ENCODE measurements at regions not wholly inside any gene's neighbourhood (a gene's known extent, or its start where the extent isn't known, plus 50 kb on each side); places are given as distances from the start of the nearest gene placed in this dataset.

DNA sequence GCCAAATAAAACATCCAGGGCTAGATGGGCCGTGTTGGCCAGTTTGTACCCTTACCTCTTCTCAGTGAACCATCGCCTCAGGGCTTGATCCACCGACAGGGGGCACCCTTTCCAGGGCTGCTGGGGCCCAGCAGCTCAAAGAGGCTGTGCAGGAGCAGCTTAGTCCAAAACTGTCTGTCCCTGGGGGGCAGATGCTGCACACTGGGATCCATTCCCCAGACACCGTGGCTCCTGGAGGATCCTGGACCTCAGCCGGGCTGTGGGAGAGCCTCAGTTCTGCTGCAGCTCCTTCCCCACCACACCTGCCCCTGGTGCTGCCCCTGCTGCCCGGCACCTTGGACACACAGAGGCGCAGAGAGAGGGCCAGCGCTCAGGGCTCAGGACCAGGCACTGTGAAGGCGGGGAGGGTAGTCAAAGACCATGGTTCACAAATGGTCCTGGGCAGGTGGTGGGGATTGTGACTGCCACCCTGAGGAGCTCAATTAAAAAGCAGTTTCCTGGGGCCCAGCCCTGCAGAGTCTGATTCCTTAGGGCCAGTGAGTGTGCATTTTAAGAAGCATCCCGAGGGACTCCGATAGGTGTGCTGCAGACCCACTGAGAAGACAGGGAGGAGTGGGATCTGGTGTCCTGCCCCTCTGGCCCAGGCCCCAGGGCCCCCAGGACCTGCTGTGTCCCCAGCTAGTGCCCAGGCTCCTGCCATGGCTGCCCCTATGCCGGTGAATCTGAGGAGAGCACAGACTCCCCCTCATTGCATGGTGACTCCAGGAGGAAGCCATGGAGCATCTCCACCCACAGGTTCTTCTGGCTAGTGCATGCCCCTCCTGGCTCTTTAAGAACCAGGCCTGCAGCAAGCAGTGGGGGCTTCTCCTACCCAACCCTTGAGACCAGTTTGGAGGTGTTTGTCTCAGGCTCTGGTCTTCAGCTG, 86.5 kb upstream of the PRR20G start:
- DNase-seq (ENCODE audit: low read depth) = no peak

GRCh38 chr3:127373441-127374085, 85.7 kb upstream of the PRR20G start:
- no peak for DNase-seq (ENCODE audit: low read depth)

DNA sequence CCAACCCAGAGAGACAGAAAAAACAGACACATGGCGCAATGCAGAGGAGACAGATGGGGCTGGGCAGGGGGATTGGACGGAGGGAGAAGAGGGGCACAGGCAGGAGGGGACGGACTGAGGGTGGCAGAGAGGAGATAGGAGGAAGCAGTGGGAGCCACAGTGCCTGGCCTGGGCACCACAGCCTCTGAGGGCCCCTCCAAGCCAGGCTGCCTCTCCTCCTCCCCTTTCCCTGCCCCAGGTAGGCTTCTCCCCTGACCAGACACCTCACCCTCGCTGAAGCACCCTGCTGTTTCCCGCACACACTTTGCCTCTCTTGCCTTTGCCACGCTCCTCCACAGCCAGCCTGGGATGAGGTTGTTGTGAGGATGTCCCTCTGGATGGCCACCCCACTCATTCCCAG, 84.0 kb upstream of the PRR20G start:
- DNase-seq (ENCODE audit: low read depth) = no peak

DNA sequence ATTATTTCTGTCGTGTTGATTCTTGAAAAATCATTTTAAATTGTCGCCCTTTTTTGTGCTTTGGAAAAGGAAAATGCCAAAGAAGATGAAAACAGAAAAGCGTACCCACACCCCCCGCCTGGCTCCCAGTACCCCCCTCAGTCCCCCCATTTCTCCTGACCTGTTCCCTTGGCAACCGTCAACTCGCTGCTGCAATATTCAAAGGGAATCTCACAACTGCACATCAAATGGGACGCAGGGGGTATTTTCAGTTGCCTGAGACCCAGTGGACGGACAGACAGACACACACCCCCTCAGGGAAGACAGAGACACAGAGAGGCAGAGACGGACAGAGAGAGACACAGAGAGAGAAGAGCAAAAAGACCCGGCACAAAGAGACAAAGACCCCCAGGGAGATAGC, 83.5 kb upstream of the PRR20G start:
- DNase-seq (ENCODE audit: low read depth) = no peak

- no peak for DNase-seq (ENCODE audit: low read depth)
Measured at GRCh38 chr3:127370906-127371305, 83.1 kb upstream of the PRR20G start.

GRCh38 chr3:127369356-127369935, 81.6 kb upstream of the PRR20G start:
- no peak for DNase-seq (ENCODE audit: low read depth)

GRCh38 chr3:127368186-127369032, 80.6 kb upstream of the PRR20G start:
- no peak for DNase-seq (ENCODE audit: low read depth)

GRCh38 chr3:127367593-127367992, 79.7 kb upstream of the PRR20G start:
- no peak for DNase-seq (ENCODE audit: low read depth)

DNA sequence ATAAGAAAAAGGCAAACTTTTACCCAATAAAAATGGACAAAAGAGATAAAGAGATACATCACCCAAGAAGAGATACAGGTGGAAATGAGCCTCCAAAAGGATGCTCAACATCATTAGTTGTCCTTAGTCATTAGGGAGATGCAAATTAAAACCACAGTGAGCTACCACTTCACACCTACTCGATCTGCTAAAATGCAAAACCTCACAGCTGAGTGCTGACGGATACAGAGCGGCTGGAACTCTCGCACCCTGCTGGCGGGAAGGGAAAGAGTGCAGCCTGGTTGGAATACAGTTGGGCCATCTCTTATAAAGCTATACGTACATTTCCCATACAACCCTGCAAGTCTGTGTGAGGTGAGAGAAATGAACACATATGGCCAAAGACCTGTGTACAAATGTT, 78.5 kb upstream of the PRR20G start:
- DNase-seq (ENCODE audit: low read depth) = no peak

GRCh38 chr3:127365163-127365798, 77.4 kb upstream of the PRR20G start:
- DNase-seq (ENCODE audit: low read depth) = no peak

- no peak for DNase-seq (ENCODE audit: low read depth)
Measured at GRCh38 chr3:127363891-127364290, 76.0 kb upstream of the PRR20G start.

GRCh38 chr3:127363171-127363570, 75.3 kb upstream of the PRR20G start:
- DNase-seq (ENCODE audit: low read depth) = no peak

GRCh38 chr3:127360647-127361046, 72.8 kb upstream of the PRR20G start:
- DNase-seq (ENCODE audit: low read depth) = no peak

- no peak for DNase-seq (ENCODE audit: low read depth)
Measured at GRCh38 chr3:127358641-127359040, 70.8 kb upstream of the PRR20G start.

GRCh38 chr3:127356381-127356780, 68.5 kb upstream of the PRR20G start:
- no peak for DNase-seq (ENCODE audit: low read depth)

GRCh38 chr3:127354761-127355160, 66.9 kb upstream of the PRR20G start:
- no peak for DNase-seq (ENCODE audit: low read depth)

- no peak for DNase-seq (ENCODE audit: low read depth)
Measured at GRCh38 chr3:127352612-127353011, 64.8 kb upstream of the PRR20G start.

DNA sequence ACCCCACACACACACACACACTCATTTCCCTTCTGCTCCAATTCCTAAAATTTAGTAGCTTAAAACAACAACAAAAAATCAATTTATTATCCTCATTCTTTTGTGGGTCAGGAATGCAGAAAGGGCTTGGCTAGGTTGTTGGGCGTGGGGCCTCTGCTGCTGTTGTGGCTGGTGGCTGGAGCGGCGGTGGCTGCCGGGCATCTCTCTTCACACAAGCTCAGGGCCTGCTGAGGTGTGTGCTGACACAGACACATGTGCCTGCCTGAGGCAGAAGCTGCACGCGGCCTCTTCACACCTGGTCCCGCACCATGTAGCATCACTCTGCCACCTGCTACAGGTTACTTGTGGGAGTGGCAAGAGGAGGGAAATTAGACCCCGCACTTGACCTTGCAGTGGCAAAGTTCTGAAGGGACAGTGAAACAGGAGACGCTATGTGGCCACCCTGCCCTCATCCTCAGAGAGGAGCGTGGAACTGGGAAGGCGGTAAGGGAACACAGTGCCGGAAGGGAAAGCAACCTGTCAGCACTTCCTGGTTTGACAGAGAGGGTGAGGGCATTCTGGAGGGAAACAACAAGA, 64.0 kb upstream of the PRR20G start:
- no peak for DNase-seq (ENCODE audit: low read depth)

GRCh38 chr3:127351321-127351720, 63.5 kb upstream of the PRR20G start:
- no peak for DNase-seq (ENCODE audit: low read depth)

GRCh38 chr3:127350172-127351050, 62.6 kb upstream of the PRR20G start:
- no peak for DNase-seq (ENCODE audit: low read depth)
